ENCODE measurements at regions not wholly inside any gene's neighbourhood (a gene's known extent, or its start where the extent isn't known, plus 50 kb on each side); places are given as distances from the start of the nearest gene placed in this dataset.

- no peak overlapping the region for H3K4me3 ChIP-seq (ENCODE audit: low read length in 2 of 2)
- H3K36me3 Mint-ChIP-seq: no peaks in the 10 kb centered on the region
- no peak overlapping the region for H3K27ac ChIP-seq (ENCODE audit: low read depth, low read length)
- CTCF ChIA-PET (ENCODE audit: partially characterized antibody): no interaction called here
- peaks cover 0 to 1% (median 0%) of the 10 kb centered on the region in 4 donors for H3K4me1 Mint-ChIP-seq
- H3K4me1 ChIP-seq (ENCODE audit: insufficient read depth, low read length): no peaks in the 10 kb centered on the region
- H3K27me3 Mint-ChIP-seq: no peaks in the 10 kb centered on the region
- intact Hi-C loops (cut with micrococcal nuclease): no loop called here
- H3K9me3 Mint-ChIP-seq: peaks cover 0 to 8% (median 2%) of the 10 kb centered on the region in 8 donors
- H3K36me3 ChIP-seq (ENCODE audit: insufficient read depth, low read length): no peaks in the 10 kb centered on the region
- POLR2A ChIA-PET (ENCODE audit: partially characterized antibody): no interaction called here
- no peak for DNase-seq
- H3K4me3 Mint-ChIP-seq: no peak overlapping the region
- H3K27me3 ChIP-seq (ENCODE audit: insufficient read depth, low read length): no peaks in the 10 kb centered on the region
- no peaks in the 10 kb centered on the region for H3K9me3 ChIP-seq (ENCODE audit: control insufficient read depth in 1 of 2, low read length in 2 of 2)
- H3K27ac Mint-ChIP-seq: no peak overlapping the region
Observed at GRCh38 chr5:30900367-30900766, 293.1 kb upstream of the CDH6 start.

GRCh38 chr5:30894811-30895210, 298.7 kb upstream of the CDH6 start:
- peaks cover 0 to 1% (median 0%) of the 10 kb centered on the region in 4 donors for H3K4me1 Mint-ChIP-seq
- H3K27ac ChIP-seq (ENCODE audit: low read depth, low read length): no peak overlapping the region
- no peaks in the 10 kb centered on the region for H3K4me1 ChIP-seq (ENCODE audit: insufficient read depth, low read length)
- no peaks in the 10 kb centered on the region for H3K27me3 ChIP-seq (ENCODE audit: insufficient read depth, low read length)
- ChIA-PET POLR2A (ENCODE audit: partially characterized antibody) (no interaction called here), CTCF (ENCODE audit: partially characterized antibody) (no interaction called here)
- H3K4me3 Mint-ChIP-seq: no peak overlapping the region
- no peak overlapping the region for H3K27ac Mint-ChIP-seq
- H3K36me3 ChIP-seq (ENCODE audit: insufficient read depth, low read length): no peaks in the 10 kb centered on the region
- no peak overlapping the region for H3K4me3 ChIP-seq (ENCODE audit: low read length in 2 of 2)
- H3K36me3 Mint-ChIP-seq: no peaks in the 10 kb centered on the region
- no peaks in the 10 kb centered on the region for H3K27me3 Mint-ChIP-seq
- DNase-seq: no peak
- no peaks in the 10 kb centered on the region for H3K9me3 ChIP-seq (ENCODE audit: control insufficient read depth in 1 of 2, low read length in 2 of 2)
- intact Hi-C loops (cut with micrococcal nuclease): no loop called here
- peaks cover 0 to 15% (median 7%) of the 10 kb centered on the region in 8 donors for H3K9me3 Mint-ChIP-seq

- Mint-ChIP-seq H3K4me1 (peaks cover 0 to under 1% (median 0%) of the 10 kb centered on the region in 4 donors), H3K36me3 (no peaks in the 10 kb centered on the region), H3K4me3 (no peak overlapping the region), H3K27me3 (no peaks in the 10 kb centered on the region), H3K27ac (no peak overlapping the region), H3K9me3 (peaks cover 0 to 13% (median 8%) of the 10 kb centered on the region in 8 donors)
- Histone ChIP-seq H3K4me3 (ENCODE audit: low read length in 2 of 2) (no peak overlapping the region), H3K9me3 (ENCODE audit: control insufficient read depth in 1 of 2, low read length in 2 of 2) (no peaks in the 10 kb centered on the region), H3K27me3 (ENCODE audit: insufficient read depth, low read length) (no peaks in the 10 kb centered on the region), H3K4me1 (ENCODE audit: insufficient read depth, low read length) (no peaks in the 10 kb centered on the region), H3K36me3 (ENCODE audit: insufficient read depth, low read length) (no peaks in the 10 kb centered on the region), H3K27ac (ENCODE audit: low read depth, low read length) (no peak overlapping the region)
- ChIA-PET POLR2A (ENCODE audit: partially characterized antibody) (no interaction called here), CTCF (ENCODE audit: partially characterized antibody) (no interaction called here)
- no peak for DNase-seq
- intact Hi-C loops (cut with micrococcal nuclease): no loop called here
Observed at GRCh38 chr5:30891660-30892059, 301.8 kb upstream of the CDH6 start.

- Mint-ChIP-seq H3K4me1 (no peaks in the 10 kb centered on the region), H3K27ac (no peak overlapping the region), H3K9me3 (peaks cover 0 to 14% (median 8%) of the 10 kb centered on the region in 8 donors), H3K36me3 (no peaks in the 10 kb centered on the region), H3K27me3 (no peaks in the 10 kb centered on the region), H3K4me3 (no peak overlapping the region)
- intact Hi-C loops (cut with micrococcal nuclease): no loop called here
- Histone ChIP-seq H3K4me1 (ENCODE audit: insufficient read depth, low read length) (no peaks in the 10 kb centered on the region), H3K27ac (ENCODE audit: low read depth, low read length) (no peak overlapping the region), H3K36me3 (ENCODE audit: insufficient read depth, low read length) (no peaks in the 10 kb centered on the region), H3K27me3 (ENCODE audit: insufficient read depth, low read length) (no peaks in the 10 kb centered on the region), H3K9me3 (ENCODE audit: control insufficient read depth in 1 of 2, low read length in 2 of 2) (no peaks in the 10 kb centered on the region), H3K4me3 (ENCODE audit: low read length in 2 of 2) (no peak overlapping the region)
- CTCF ChIA-PET (ENCODE audit: partially characterized antibody): no interaction called here
- DNase-seq: no peak
- POLR2A ChIA-PET (ENCODE audit: partially characterized antibody): no interaction called here
Observed at GRCh38 chr5:30890377-30890776, 303.1 kb upstream of the CDH6 start.

GRCh38 chr5:30880514-30880913, 313.0 kb upstream of the CDH6 start:
- H3K27me3 Mint-ChIP-seq: no peaks in the 10 kb centered on the region
- H3K27ac Mint-ChIP-seq: no peak overlapping the region
- ChIA-PET CTCF (ENCODE audit: partially characterized antibody) (no interaction called here), POLR2A (ENCODE audit: partially characterized antibody) (no interaction called here)
- intact Hi-C loops (cut with micrococcal nuclease): no loop called here
- no peaks in the 10 kb centered on the region for H3K36me3 Mint-ChIP-seq
- H3K4me3 Mint-ChIP-seq: no peak overlapping the region
- Histone ChIP-seq H3K4me1 (ENCODE audit: insufficient read depth, low read length) (no peaks in the 10 kb centered on the region), H3K27me3 (ENCODE audit: insufficient read depth, low read length) (no peaks in the 10 kb centered on the region), H3K27ac (ENCODE audit: low read depth, low read length) (no peak overlapping the region), H3K9me3 (ENCODE audit: control insufficient read depth in 1 of 2, low read length in 2 of 2) (no peaks in the 10 kb centered on the region), H3K36me3 (ENCODE audit: insufficient read depth, low read length) (no peaks in the 10 kb centered on the region), H3K4me3 (ENCODE audit: low read length in 2 of 2) (no peak overlapping the region)
- peaks cover 2 to 26% (median 9%) of the 10 kb centered on the region in 8 donors for H3K9me3 Mint-ChIP-seq
- no peak for DNase-seq
- no peaks in the 10 kb centered on the region for H3K4me1 Mint-ChIP-seq

GRCh38 chr5:30879887-30880286, 313.6 kb upstream of the CDH6 start:
- Mint-ChIP-seq H3K4me3 (no peak overlapping the region), H3K27me3 (no peaks in the 10 kb centered on the region), H3K27ac (no peak overlapping the region), H3K36me3 (no peaks in the 10 kb centered on the region), H3K9me3 (peaks cover 2 to 22% (median 8%) of the 10 kb centered on the region in 8 donors), H3K4me1 (no peaks in the 10 kb centered on the region)
- H3K36me3 ChIP-seq (ENCODE audit: insufficient read depth, low read length): no peaks in the 10 kb centered on the region
- no peaks in the 10 kb centered on the region for H3K9me3 ChIP-seq (ENCODE audit: control insufficient read depth in 1 of 2, low read length in 2 of 2)
- intact Hi-C loops (cut with micrococcal nuclease): loop anchor here (10.0 kb wide), 1 partner anchor 785 kb away; no protein-coding TSS in a partner anchor
- CTCF ChIA-PET (ENCODE audit: partially characterized antibody): no interaction called here
- DNase-seq: no peak
- H3K27ac ChIP-seq (ENCODE audit: low read depth, low read length): no peak overlapping the region
- H3K27me3 ChIP-seq (ENCODE audit: insufficient read depth, low read length): no peaks in the 10 kb centered on the region
- no peak overlapping the region for H3K4me3 ChIP-seq (ENCODE audit: low read length in 2 of 2)
- POLR2A ChIA-PET (ENCODE audit: partially characterized antibody): no interaction called here
- no peaks in the 10 kb centered on the region for H3K4me1 ChIP-seq (ENCODE audit: insufficient read depth, low read length)

GRCh38 chr5:30878746-30879145, 314.7 kb upstream of the CDH6 start:
- Mint-ChIP-seq H3K36me3 (no peaks in the 10 kb centered on the region), H3K4me1 (no peaks in the 10 kb centered on the region), H3K27me3 (no peaks in the 10 kb centered on the region), H3K4me3 (no peak overlapping the region), H3K9me3 (peaks cover 0 to 20% (median 4%) of the 10 kb centered on the region in 8 donors), H3K27ac (no peak overlapping the region)
- no peak for DNase-seq
- H3K27me3 ChIP-seq (ENCODE audit: insufficient read depth, low read length): no peaks in the 10 kb centered on the region
- no peak overlapping the region for H3K27ac ChIP-seq (ENCODE audit: low read depth, low read length)
- POLR2A ChIA-PET (ENCODE audit: partially characterized antibody): no interaction called here
- H3K4me3 ChIP-seq (ENCODE audit: low read length in 2 of 2): no peak overlapping the region
- intact Hi-C loops (cut with micrococcal nuclease): loop anchor here (10.0 kb wide), 1 partner anchor 784 kb away; no protein-coding TSS in a partner anchor
- H3K36me3 ChIP-seq (ENCODE audit: insufficient read depth, low read length): no peaks in the 10 kb centered on the region
- H3K9me3 ChIP-seq (ENCODE audit: control insufficient read depth in 1 of 2, low read length in 2 of 2): no peaks in the 10 kb centered on the region
- H3K4me1 ChIP-seq (ENCODE audit: insufficient read depth, low read length): no peaks in the 10 kb centered on the region
- CTCF ChIA-PET (ENCODE audit: partially characterized antibody): no interaction called here

GRCh38 chr5:30878296-30878695, 315.2 kb upstream of the CDH6 start:
- H3K36me3 ChIP-seq (ENCODE audit: insufficient read depth, low read length): no peaks in the 10 kb centered on the region
- no peak overlapping the region for H3K4me3 ChIP-seq (ENCODE audit: low read length in 2 of 2)
- Mint-ChIP-seq H3K9me3 (peaks cover 0 to 20% (median 4%) of the 10 kb centered on the region in 8 donors), H3K4me1 (no peaks in the 10 kb centered on the region), H3K27ac (no peak overlapping the region), H3K36me3 (no peaks in the 10 kb centered on the region), H3K4me3 (no peak overlapping the region), H3K27me3 (no peaks in the 10 kb centered on the region)
- CTCF ChIA-PET (ENCODE audit: partially characterized antibody): no interaction called here
- H3K9me3 ChIP-seq (ENCODE audit: control insufficient read depth in 1 of 2, low read length in 2 of 2): no peaks in the 10 kb centered on the region
- H3K27ac ChIP-seq (ENCODE audit: low read depth, low read length): no peak overlapping the region
- POLR2A ChIA-PET (ENCODE audit: partially characterized antibody): no interaction called here
- intact Hi-C loops (cut with micrococcal nuclease): loop anchor here (10.0 kb wide), 1 partner anchor 783 kb away; no protein-coding TSS in a partner anchor
- no peaks in the 10 kb centered on the region for H3K4me1 ChIP-seq (ENCODE audit: insufficient read depth, low read length)
- DNase-seq: no peak
- no peaks in the 10 kb centered on the region for H3K27me3 ChIP-seq (ENCODE audit: insufficient read depth, low read length)

All from CD4-positive, alpha-beta memory T cell (primary cell).